ENCODE measurements at regions not wholly inside any gene's neighbourhood (a gene's known extent, or its start where the extent isn't known, plus 50 kb on each side); places are given as distances from the start of the nearest gene placed in this dataset.

- TF ChIP-seq CTCF (IDR thresholded peaks at IDR 0.05; ENCODE audit: insufficient read depth, low read length) (no peak), REST (IDR thresholded peaks at IDR 0.05; ENCODE audit: insufficient replicate concordance, low read depth) (no peak), POLR2AphosphoS5 (IDR thresholded peaks at IDR 0.05; ENCODE audit: low read depth) (no peak), GABPA (IDR thresholded peaks at IDR 0.05; ENCODE audit: low read depth) (no peak)
Observed at GRCh38 chr4:107519053-107519452, 201.0 kb downstream of the PAPSS1 start.
